ENCODE measurements at regions not wholly inside any gene's neighbourhood (a gene's known extent, or its start where the extent isn't known, plus 50 kb on each side); places are given as distances from the start of the nearest gene placed in this dataset.
A peak's percentile ranks its signal among the peaks of the same experiment; 100 is the strongest.
"Not testable (repeated sequence)": the region's sequence is repeated elsewhere in the genome, so short reads cannot be mapped to it uniquely, and the experiment has no call there.

DNA sequence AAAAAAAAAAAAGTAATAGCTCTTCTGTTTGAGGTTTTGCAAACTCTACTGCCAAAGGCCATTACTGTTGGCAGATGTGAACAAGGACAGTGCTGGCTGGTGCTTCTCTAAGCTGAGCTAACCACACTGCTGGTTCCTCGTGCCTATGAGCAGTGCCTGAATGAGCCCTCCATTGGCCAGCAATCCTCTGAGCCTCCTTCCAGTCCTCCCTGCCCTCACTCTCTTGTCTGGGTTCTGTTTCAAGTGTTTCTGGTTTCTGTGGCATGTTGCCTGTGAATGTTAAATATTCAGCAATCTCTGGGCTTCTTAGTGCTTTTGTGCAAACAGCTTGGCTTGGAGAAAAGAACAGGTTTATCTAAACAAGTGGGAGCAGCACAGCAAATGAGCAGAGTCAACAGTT lies 161.3 kb upstream of the AUTS2 start:
- DNase-seq (ENCODE audit: low spot score): no peak

DNA sequence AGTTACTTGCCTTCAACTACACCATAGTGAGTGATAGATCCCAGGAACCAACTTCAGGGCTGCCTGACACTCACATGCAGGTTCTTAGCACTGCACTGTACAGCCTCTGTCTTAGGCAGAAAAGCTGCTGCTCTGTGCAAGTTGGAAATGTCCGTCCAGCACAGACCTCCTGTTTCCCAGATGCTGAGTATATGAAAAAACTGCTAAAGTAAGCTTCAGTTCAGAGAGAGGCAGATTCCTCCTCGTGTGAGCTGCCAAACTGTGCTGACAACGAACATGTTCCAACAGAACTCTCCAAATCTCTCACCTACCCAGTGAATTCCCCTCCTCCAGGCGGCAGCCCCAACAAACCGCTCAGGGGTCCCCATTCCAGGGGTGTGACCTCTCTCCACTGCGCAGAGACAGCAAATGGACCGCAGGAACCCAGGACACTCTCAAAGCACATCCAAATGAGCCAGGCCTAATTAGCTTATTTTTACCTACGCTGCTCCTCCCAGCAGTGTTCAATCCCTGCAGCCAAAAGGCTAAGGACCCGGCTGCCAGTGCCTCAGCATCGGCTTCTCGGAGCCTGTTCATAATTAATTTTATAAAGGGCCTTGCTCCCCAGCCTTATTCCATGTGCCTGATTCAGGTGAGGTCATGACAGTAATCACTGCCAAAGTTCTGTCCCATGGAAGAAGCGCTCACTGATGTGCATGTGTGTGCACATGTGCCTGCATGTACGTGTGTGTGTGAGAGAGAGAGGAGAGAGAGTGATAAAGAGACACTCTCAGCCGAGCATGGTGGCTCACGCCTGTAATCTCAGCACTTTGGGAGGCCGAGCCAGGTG lies 159.5 kb upstream of the AUTS2 start:
- no peak for DNase-seq (ENCODE audit: low spot score)

DNA sequence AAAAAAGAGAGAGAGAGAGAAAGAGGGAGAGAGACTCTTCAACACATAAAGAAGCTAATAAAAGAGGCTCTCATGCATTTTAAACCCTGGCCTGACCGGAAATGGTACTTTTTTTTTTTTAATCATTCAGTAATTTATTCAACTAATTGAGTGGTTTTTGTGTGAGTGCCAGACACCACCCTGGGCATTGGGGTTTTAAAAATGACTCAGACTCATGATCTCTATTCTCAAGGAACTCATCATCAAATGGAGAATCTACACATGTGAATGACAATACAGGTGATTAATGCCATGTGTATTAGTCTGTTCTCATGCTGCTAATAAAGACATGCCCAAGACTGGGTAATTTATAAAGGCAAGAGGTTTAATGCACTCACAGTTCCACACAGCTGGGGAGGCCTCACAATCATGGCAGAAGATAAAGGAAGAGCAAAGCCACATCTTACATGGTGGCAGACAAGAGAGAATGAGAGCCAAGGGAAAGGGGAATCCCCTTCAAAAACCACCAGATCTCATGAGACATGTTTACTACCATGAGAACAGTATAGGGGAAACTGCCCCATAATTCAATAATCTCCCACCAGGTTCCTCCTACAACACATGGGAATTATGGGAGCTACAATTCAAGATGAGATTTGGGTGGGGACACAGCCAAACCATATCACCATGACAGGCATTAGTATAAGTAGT lies 158.5 kb upstream of the AUTS2 start:
- DNase-seq (ENCODE audit: low spot score): no peak

DNA sequence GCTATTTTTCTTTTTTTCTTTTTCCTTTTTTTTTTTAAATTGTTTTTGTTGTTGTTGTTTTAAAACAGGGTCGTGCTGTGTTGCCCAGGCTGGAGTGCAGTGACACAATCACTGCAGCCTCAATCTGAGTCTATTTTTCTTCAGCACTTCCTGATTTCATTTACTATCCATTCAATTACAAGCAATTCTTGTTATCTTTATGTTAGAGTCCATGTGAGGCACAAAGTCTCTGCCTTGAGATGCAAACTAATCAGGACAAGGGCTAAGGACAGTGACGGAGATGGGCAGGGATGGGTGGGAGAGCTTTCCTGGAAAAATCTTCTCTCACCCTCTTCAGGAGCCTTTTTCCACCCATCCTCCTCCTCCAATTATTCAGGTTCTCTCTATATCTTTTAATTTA lies 157.3 kb upstream of the AUTS2 start:
- no peak for DNase-seq (ENCODE audit: low spot score)

DNA sequence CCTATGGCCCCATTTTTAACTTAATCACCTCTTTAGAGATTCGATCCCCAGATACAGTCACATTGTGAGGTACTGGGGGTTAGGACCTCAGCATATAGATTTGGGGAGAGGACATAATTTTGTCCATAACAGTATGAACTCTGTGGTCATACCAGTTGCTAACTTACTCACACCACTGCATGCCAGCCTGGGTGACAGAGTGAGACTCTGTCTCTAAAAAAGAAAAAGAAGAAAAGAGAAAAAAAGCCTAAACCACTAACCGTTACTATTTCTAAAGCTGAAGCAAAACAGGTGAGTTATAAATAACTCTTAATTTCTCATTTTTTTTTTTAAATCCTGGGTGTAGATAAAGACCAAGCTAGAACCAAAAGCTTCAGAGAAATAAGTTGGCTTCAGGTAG lies 155.1 kb upstream of the AUTS2 start:
- DNase-seq (ENCODE audit: low spot score): no peak

DNA sequence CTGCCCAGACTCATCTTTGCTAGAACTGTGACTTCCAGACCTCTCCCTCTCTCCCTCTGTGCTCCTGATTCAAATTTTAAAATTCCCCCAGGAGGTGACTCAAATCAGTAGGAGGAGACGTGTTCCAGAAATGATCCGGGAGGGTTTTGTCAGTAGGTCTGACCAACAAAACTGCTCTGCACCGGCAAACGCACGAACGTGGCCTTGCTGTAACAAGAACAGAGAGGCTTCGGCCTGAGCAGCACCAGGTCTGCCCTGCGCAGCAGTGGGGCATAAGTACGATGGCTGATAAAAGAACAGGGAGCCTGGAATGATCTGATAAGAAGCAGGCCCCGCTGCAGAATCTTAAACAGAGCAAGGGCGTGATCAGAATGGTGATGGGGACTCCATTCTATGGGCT lies 152.7 kb upstream of the AUTS2 start:
- no peak for DNase-seq (ENCODE audit: low spot score)

- not testable (repeated sequence) for DNase-seq (ENCODE audit: low spot score)
Measured at GRCh38 chr7:69446213-69446612, 152.1 kb upstream of the AUTS2 start.

DNA sequence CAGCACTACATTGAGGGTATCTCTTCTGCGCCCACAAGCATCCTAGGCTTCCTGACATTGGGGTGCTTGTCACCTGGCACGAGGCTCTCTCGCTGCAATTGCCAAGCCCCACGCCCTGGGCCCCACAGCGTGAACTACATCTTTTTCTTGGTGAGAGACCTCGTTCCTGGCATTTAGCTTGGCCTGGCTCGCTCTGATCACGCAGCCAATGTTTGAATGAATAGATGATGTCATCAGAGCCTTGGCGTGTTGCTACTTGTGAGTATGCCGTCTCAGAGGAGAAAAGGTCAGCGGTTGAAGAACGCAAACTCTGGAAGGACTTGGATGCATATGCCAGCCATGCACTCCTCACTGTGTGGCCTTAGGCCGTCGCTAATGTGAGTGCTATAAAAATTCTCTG lies 150.2 kb upstream of the AUTS2 start:
- no peak for DNase-seq (ENCODE audit: low spot score)

DNA sequence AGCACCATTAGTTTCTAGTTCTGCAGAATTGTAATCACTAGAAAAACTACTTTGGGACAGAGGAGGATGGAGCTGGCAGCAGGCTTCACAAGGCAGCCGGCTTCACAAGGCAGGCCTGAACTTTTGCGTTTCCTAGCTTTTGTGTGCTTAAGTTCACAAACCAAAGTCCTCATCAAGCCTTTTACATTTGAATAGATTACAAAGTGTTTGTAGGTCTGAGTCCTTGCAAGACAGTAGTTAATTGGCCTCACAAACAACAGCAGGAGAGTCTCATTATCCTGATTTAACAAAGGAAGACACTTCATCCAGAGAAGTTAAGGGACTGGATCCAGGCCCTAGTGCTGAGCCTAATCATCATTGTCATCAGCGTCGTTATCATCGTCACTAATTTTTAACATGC lies 147.8 kb upstream of the AUTS2 start:
- DNase-seq (ENCODE audit: low spot score): no peak

DNA sequence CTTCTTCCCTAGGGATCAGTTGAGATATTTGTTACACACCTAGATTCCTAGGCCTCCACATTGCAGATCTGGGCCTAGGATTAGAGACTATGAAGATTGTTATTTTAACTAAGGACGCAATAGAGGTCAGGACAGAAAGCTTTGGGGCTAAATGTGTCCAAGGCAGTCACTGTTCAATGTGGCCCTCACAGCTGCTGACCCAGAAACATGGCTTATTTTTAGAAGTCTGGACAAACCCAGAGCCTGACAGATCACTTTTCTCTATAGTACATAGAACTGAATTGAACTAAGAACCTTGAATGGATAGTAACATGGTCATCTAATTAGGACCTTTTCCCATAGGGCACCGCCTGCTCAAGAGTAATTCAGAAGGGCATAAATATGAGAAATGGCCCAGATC lies 146.6 kb upstream of the AUTS2 start:
- no peak for DNase-seq (ENCODE audit: low spot score)

DNA sequence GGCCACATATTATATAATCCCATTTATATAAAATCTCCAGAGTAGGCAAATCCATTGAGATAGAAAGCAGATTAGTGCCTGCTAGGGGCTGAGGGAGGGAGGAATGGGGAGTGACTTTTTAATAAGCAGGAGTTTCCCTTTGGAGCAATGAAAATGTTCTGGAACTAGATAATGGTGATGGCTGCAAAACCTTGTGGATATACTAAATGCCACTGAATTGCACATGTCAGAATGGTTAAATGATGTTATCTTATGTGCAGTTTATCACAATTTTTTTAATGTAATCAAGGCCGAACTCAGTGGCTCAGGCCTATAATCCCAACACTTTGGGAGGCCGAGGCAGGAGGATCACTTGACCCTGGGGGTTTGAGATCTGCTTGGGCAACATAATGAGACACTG lies 145.5 kb upstream of the AUTS2 start:
- DNase-seq (ENCODE audit: low spot score): no peak

GRCh38 chr7:69457595-69458504 lies 140.4 kb upstream of the AUTS2 start:
- DNase-seq (ENCODE audit: low spot score): no peak

DNA sequence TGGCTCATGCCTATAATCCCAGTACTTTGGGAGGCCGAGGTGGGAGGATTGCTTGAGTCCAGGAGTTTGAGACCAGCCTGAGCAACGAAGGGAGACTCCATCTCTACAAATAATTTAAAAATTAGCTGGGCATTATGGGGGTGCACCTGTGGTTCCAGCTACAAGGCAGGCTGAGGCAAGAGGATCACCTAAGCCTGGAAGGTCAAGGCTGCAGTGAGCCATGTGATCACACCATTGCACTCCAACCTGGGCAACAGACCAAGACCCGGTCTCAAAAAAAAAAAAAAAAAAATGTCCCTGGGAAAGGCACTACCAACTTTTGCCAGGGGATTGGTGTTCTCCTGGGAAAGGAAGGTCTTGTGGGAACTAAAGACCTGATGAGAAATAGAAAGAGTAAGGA lies 134.2 kb upstream of the AUTS2 start:
- no peak for DNase-seq (ENCODE audit: low spot score)

DNA sequence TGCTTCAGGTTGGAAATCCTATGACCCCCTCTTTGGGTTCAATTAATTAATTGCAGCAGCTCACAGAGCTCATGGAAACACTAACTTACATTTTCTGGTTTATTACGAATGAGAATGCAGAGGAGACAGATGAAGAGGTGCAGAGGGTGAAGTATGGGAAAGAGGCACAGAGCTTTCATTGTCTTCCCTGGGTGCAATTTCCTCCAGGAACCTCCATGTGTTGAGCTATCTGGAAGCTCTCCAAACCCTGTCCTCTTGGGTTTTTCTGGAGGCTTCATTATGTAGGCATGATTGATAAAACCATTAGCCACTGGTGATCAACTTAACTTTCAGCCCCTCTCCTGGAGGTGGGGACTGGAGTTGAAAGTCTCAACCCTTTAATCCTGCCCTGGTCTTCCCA lies 133.0 kb upstream of the AUTS2 start:
- no peak for DNase-seq (ENCODE audit: low spot score)

GRCh38 chr7:69467826-69468225 lies 130.4 kb upstream of the AUTS2 start:
- no peak for DNase-seq (ENCODE audit: low spot score)

DNA sequence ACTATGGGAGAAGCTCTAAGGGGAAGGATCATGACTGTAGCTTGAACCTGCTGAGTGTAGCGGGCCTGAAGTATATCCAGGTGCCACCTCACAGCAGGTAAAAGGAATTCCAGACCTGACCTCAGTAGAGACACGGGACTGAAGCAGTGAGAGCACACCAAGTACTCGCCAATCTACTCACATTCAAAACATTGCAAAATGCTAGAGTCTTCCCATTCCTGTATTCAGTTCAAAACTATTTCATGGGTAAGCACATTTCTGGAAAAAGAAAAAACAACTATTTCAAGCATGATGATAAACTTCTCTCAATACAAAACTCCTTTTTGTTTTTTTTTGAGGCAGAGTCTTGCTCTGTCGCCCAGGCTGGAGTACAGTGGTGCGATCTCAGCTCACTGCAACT lies 121.9 kb upstream of the AUTS2 start:
- no peak for DNase-seq (ENCODE audit: low spot score)

DNA sequence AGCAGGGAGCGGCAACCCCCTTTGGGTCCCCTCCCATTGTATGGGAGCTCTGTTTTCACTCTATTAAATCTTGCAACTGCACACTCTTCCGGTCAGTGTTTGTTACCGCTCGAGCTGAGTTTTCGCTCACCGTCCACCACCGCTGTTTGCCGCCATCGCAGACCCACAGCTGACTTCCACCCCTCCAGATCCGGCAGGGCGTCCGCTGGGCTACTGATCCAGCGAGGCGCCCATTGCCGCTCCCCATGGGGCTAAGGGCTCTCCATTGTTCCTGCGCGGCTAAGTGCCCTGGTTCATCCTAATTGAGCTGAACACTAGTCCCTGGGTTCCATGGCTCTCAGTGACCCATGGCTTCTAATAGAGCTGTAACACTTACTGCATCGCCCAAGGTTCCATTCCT lies 115.6 kb upstream of the AUTS2 start:
- no peak for DNase-seq (ENCODE audit: low spot score)

DNA sequence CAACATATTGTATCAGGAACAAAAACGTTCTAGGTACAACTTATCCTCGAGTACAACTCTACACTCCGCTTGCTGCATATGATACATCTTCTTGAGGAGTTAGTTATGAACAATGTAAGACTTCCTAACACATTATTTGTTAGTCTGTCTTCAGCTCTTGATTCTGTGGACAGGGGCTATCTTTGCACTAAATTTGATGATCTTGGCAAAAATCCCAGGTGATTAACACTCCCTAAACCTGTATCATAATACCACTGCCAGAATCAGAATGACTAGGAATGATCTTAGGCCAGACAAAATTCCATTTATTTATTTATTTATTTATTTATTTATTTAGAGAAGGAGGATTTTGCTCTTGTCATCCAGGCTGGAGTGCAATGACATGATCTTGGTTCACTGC lies 108.7 kb upstream of the AUTS2 start:
- no peak for DNase-seq (ENCODE audit: low spot score)

- DNase-seq (ENCODE audit: low spot score): no peak
Measured at GRCh38 chr7:69498671-69499070, 99.6 kb upstream of the AUTS2 start.

GRCh38 chr7:69502358-69502757 lies 95.9 kb upstream of the AUTS2 start:
- DNase-seq (ENCODE audit: low spot score): peak; percentile 48

DNA sequence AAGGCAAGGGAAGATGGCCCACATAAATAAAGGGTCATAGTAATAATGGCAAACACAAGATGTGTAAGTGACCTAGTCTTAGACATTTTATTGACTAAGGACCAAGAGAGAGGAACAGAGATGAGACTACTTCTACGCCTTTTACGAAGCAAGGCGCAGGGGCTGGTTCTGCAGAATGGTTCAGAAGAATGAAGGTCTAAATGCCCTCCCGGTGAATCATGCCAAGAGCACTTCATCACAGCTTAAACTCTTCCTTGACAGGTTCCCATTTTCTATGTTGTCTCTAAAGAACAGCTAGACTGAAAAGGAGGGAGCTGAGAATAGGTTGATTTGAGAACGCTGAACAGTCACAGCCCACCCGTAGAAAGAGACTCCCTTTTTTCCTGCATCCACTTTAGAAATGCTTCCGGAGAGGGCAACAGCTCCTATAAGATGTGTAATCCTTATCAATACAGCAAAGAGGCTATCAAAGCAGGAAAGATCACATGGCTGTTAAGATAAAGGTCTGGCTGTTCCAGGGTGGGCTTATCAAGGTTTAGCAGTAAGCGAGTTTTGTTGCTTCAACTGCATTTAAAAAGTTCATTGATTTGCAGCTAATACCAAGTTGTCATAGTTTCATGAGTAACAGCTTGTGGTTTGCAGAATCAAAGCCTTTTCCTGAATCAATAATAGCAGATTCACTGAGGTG lies 93.4 kb upstream of the AUTS2 start:
- no peak for DNase-seq (ENCODE audit: low spot score)

- DNase-seq (ENCODE audit: low spot score): no peak
Measured at GRCh38 chr7:69508736-69509135, 89.5 kb upstream of the AUTS2 start.
